RCC 7860 (cell line): ENCODE measurements at regions not wholly inside any gene's neighbourhood (a gene's known extent, or its start where the extent isn't known, plus 50 kb on each side); places are given as distances from the start of the nearest gene placed in this dataset.
"Not testable (repeated sequence)": the region's sequence is repeated elsewhere in the genome, so short reads cannot be mapped to it uniquely, and the experiment has no call there.

Source experiments
- DNase-seq: peaks from one replicate; pipeline ENCODE4 v3.0.0-alpha.2; 2015; ENCODE audit warnings: low spot score
- FAIRE-seq: peaks from 2 replicates; lab custom pipeline; 2012; peaks lifted over from hg19 to GRCh38; lab: Jason Lieb, UNC

DNA sequence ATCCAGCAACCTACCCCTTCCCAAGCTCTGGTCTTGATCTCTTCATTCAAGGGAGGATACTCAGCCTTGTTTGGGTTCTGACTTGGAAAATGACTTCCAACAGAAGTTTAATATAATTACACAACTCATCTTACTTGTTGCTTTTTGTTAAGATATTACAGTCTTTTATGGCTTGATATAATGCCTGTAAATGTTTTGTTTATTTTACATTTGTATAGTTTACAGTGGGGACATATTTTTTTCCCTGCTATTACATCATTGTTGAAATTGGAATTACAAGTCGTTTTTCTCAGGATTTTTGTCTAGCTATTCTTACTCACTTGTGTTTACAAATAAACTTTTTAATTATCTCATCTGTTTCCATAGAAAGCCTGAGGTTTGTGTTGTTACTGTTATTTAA is 436.0 kb downstream of the CNTNAP4 start:
- DNase-seq (no peak), FAIRE-seq (no peak)

DNA sequence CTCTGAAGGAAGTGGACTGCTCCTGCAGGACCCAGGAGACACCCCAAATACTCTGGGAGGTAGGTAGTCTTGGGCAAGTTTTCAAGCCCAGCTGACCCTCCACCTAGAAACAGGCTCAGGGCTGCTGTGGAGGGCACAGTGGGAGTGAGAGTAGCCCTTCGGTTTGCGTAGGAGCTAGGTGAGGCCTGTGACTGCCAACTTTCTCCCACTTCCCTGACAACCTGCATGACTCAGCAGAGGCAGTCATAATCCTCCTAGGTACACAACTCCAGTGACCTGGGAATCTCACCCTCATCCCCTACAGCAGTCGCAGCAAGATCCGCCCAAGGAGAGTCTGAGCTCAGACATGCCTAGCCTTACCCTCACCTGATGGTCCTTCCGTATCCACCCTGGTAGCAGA is 439.1 kb downstream of the CNTNAP4 start:
- FAIRE-seq, DNase-seq: not testable (repeated sequence)

DNA sequence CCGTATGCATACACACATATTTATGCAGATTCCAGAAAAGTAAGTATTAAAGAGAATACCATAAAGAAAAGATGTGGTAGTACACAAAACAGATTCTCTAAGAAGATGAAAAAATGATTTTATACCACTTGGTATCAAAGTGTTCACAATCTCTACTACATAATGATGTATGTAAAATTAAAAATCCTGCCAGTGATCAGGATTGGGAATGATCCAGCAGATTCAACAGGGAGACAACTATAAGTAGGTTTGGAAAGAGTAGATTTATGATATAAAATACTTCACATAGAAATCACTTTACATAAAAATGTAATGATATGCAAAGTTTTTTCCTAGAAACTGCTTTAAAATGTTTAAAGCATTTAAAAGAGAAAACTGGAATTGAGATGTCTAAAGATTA is 447.0 kb downstream of the CNTNAP4 start:
- FAIRE-seq, result no peak
- no peak for DNase-seq

DNA sequence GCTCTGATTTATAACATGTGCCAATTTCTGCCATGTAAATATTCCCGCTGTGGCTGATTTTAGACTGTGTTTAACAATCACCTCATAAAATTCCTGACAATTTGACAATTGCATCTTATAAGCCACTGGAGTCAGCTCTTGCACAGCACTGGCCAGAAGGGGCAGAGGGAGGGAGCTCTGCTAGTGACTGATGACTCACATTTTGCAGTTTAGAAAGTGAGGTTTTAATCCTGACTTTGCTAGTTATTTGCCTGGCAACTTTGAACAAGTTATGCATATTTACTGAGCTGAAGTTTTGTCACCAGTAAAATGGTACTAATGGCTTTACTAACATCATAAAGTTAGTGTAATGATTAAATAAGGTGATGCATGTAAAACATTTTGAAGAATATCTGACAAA is 452.3 kb downstream of the CNTNAP4 start:
- no peak for FAIRE-seq
- DNase-seq, result no peak

DNA sequence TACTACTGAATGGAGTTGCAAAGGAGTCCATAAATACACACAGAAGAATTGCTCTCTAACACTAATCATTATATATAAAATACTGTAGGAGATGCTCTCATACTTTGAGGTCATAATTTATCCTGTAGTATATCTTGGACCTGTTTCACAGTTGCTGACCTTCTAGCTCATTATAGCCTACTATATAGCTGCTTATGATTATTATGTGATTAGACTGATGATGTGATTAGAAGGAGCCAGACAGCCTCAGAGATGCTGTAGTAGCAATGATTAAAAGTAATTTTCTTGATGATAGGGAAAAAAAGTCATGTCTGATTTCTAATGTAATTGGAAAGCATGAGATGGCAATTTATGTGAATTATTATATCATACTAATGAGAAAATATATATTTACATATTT is 455.7 kb downstream of the CNTNAP4 start:
- no peak for DNase-seq
- no peak for FAIRE-seq

DNA sequence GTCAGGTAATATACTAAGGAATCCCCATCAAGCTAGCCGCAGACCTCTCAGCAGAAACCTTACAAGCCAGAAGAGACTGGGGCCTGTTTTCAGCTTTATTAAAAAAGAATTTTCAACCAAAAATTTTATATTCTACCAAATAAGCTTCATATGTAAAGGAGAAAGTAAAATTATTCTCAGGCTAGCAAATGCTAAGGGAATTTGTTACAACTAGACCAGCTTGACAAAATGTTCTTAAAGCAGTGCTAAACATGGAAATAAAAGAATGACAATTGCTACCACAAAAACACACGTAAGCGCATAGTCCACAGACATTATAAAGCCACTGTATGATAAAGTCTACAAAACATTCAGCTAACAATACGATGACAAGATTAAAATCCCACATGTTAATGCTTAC is 449.4 kb upstream of the MON1B start:
- no peak for FAIRE-seq

DNA sequence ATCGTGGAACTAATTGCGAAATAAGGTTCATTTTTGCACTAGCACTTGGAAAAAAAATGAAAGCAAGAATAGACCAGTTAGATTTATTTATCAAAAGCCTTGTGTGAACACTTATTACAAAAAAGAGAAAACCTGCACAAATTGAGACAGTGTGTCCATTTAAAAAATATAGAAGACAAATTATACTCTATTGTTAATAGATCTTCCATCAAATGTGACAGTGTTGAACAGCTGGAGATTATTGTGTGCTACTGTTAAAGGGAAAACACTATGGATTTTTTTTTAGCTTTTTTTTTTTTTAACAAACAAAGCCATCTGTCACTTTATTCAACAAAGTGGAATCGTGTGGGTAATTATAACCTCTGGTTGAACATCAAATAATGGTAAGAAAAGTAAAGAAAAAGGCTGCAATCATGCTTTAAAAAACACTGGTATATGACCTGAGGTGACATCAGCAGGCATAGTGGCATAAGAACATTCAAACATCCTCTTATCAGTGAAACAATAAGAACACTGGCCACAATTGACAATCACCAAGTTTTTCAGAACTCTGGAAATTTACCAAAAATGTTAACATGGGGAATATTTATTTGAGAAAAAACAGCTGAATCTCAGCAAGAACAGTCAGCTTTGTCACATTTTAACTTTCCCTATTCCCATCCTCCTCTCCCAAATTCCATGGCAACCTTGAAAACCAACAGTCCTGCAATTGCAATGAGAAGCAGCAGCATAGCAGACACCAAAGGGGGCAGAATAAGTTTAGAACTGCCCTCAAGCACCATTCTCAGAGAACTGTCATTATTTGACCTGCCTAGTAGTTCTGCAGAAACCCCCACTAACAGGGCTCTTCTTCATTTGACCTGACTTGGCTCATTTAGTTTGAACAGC is 442.3 kb upstream of the MON1B start:
- no peak for DNase-seq
- FAIRE-seq, result no peak

More for the DNA sequence above, 449.4 kb upstream of the MON1B start:
- no peak for DNase-seq

DNA sequence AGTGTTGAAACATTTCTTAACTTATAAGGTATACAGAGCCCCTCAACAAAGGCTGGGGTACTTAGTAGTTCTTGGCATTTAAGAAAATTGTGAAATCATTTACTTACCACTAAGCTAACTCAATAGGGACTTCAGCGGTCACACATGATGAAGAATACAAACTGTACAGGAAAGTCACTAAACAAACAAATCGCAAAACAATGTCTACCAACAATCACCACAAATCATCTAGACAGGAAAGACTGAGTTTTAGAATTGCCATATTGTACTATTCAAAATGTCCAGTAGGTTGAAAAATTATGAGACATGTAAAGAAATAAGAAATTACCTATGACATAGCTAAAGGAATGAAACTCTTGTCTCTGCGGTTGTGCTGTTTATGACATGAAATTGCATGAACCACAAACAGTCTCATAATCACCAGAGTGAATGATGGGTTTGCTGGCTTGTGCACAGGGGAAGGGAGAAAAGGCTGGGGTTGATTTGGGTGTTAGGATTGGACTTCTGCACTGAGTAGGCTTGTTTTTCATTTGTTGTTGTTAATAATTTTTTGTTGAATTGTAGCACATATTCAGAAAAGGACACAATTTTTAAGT is 441.1 kb upstream of the MON1B start:
- DNase-seq (no peak), FAIRE-seq (no peak)

DNA sequence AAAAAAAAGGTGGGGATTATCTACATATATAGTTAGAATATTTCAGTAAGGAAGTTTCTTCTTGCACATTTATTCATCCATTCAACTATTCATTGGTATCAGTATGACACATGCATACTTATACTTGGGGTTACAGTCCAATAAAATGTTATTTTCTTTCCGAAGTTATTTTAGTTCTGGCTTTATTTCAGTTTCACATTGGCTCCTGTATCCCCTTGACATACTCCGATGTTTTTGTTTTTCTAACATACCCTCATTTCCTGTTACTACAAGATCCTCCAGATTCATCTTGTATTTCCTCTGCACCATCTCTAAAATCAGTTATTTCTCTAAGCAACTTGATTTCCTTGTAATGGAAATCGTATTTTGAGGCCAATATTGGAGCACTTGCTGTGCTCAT is 435.5 kb upstream of the MON1B start:
- FAIRE-seq (no peak), DNase-seq (no peak)

DNA sequence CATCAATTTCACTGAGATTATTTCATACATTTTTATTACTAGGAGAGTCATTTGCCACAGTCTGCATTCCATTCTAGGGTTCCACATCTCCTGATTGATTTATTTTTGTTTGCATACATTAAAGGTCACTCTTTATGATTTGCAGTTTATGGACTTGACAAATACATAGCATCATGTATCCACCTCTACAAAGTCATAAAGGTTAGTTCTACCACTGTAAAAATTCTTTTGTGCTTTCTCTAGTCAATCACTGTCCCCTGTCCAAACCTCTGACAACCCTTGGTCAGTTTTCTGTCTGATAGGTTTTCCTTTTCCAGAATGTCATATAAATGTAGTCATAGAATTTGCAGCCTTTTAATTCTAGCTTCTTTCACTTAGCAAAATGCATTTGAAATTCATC is 434.6 kb upstream of the MON1B start:
- FAIRE-seq (no peak), DNase-seq (no peak)

DNA sequence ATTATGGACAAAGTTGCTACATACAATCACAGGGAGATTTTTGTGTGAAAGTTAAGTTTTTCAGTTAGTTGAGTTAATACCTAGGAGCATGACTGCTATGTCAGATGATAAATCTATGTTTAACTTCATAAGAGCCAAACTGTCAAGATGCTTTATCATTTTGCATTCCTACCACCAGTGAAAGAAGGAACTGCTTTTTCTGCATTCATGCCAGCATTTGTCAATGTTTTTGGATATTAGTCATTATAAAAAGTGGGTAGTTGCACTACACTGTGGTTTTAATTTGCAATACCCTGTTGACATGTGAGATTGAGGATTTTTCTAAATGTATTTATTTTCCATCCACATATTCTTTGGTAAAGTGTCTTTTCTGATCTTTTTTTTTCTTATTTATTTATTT is 434.0 kb upstream of the MON1B start:
- DNase-seq (no peak), FAIRE-seq (no peak)

DNA sequence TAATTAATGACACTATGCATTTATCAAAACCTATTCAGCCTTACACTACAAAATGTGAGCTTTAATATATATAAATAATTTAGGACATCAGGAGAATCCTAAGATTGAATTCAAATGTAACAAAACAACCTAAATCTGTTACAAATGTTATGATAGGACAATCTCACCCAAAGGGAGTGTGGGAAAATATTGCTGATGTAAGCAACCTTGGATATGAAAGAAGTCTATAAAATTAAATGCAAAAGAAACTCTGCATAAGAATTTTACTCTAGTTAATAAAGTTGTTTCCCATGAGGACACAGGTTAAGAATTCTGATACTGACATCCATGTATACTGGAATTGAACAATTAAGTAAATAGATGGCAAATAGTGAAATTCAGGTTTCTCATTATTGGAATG is 424.5 kb upstream of the MON1B start:
- no peak for FAIRE-seq
- no peak for DNase-seq

DNA sequence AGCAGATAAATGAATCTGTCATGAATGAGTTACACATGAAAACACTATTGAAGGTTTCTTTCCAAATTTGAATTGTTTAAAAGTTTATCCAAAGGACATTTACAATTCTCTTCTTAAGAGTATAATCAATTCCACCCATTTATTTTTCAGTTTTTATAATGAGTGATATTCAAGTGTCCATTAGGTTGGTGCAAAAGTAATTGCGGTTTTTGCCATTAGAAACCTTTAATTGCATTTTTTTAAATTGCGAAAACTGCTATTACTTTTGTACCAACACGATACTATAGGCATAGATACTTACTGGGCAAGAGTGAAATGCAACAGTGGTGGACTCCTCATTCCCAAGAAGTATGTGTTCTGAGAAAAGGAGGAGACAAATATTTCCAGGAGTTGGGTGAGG is 422.7 kb upstream of the MON1B start:
- FAIRE-seq, result no peak
- no peak for DNase-seq

DNA sequence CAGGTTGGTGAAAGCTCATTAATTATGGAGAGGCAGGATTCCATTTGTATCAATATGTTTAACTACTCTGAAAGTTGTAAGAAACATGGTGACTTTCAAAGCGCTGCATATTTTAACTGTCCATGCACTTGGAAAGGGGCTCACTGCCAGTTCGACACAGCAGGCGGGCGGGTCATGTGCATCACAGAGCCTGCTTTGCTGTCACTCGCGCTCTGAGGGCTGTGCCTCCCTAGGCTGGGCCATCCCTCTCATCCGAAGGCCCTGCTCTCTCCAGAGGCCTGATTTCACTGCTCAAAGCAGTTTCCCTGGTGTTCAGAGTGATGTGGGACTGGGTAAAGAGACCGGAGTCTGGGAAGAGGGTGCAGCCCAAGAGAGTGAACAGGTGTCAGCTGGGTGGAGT is 422.0 kb upstream of the MON1B start:
- FAIRE-seq, result no peak
- no peak for DNase-seq

DNA sequence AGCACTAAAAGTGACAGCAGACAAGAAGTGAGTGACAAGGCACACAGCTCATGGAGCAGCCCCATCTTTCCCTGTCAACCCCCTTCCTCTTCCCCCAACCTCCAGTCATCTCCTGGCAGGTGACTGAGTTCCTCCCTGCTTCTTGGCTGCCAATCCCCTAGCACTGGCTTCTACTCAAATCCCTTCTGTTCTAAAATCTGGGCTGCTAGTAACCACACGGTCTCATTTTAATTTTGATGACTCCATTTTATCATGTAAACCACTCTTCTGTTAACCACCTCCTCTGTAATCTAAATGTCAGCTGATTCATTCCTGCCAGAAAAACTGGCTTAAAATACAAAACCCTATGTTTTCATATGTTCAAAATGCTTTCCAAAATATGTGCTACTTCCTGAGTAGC is 419.8 kb upstream of the MON1B start:
- FAIRE-seq (no peak), DNase-seq (no peak)

DNA sequence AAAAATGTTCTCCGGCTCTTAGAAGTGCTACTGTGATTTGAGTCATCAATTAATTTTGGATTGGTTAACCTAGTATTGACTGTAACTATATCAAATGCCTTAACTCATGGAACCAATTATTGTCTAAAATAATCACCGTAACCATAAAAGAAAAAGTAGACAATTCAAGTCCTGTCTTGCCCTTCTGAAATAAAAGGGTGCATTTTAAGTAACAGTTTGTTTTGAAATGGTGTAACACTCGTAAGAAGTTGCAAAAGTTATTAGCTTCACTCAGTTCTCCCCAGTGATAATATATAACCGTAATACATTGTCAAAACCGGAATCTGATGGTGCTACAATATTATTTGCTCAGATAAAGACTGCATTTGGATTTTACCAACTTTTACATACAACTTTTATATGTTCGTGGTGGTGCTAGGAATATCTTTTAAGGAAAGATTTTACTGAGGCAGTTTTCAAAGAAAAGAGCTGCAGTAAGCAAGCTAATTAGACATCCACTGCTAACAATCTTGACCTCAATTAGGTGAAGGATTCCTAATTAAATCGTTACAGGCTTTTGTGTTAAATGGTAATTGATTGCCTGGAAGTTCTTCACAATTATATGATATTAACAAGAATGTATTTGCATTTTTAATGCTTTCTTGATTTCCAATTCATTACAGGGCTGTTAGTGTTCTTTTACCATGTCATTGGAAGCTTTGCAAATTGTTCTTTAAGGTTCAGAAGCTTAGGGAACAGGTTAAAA is 413.1 kb upstream of the MON1B start:
- FAIRE-seq (no peak), DNase-seq (no peak)

DNA sequence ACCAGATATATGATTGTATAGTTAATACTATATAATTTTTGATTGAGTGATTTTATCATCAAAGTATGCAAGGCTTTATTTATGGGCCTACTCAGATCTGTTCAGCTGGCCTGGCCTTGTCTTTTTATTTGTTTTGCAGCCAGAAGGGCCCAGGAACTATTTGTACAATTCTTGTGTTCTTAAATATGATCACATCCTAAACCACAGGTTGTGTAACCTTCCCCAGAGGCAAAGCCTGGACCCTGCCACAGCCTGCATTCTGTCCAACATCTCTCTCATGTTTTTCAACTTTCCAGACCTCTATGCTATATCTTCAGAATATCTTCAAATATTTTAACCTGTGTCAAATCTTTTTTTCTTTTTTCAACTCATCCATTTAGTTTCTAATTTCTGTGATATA is 410.4 kb upstream of the MON1B start:
- DNase-seq, result no peak
- FAIRE-seq, result no peak

DNA sequence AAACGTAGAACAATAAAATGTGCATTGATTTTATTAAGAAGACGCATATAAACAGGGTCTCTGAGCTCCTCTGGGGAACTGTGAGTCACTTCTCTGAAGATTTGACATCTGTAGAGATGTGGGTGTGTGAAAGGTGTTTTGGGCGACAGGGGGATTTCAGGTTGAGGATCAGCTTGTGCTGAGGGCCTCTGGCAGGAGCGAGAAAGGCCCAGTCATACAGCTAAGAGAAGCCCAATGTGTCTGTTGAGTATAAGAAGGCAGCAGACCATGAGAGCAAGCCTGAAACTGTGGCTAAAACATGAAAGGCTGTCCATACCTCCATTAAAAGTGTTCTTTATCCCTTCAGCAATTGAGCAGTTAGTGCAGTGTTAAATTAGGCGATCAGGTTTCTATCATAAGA is 406.5 kb upstream of the MON1B start:
- DNase-seq (no peak), FAIRE-seq (no peak)

DNA sequence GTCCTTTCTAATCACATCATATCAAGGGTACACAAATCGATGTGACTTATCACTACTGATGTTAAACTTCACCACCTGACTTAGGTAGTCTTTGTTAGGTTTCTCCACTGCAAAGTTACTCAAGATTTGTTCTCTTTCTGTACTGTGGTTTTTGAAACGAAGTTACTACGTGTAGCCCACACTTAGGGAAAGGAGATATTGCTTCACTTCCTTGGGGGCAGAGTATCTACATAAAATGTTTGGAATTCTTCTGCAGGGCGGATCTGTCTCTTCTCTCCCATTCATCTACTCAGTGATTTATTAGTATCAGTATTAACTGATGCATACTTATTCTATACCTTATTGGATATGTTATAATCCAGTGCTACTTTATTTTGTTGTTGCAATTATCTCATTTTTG is 403.6 kb upstream of the MON1B start:
- FAIRE-seq, result no peak
- DNase-seq, result no peak

DNA sequence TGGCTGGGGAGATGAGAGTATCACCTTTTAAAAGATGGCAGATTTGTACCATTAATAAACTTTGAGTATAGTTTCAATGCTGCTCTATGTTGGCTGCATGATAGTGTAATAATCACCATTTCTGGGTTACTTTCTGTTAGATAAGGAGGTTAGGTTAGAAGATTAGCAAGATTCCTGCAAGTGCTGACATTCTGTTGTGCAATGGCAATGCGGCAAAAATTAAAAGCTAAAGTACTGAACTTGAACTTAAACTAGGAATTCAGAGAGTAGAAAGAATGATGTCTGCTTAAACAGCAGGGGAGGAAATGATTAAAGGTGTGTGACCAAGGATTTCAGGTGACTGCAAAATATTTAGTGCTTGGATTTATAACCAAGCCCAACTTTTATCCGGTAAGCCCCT is 399.8 kb upstream of the MON1B start:
- FAIRE-seq (no peak), DNase-seq (no peak)

DNA sequence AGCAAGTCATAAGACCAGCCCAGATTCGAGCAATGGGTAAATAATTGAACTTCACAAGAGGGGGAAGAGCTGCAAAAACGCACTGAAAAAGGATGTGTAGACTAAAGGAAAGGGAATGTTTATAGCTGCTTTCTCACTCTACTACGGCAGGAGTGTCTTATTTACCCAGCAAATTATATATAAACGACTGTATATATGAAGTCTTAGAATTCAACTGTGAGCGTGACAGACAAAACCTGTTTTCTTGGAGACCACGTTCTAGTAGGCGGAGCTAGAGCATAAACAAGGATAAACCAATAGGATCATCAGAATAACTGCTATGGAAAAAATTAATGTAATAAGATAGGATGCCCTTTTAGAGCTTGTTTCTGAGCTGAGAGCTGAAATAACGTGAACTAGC is 394.6 kb upstream of the MON1B start:
- DNase-seq (no peak), FAIRE-seq (no peak)

DNA sequence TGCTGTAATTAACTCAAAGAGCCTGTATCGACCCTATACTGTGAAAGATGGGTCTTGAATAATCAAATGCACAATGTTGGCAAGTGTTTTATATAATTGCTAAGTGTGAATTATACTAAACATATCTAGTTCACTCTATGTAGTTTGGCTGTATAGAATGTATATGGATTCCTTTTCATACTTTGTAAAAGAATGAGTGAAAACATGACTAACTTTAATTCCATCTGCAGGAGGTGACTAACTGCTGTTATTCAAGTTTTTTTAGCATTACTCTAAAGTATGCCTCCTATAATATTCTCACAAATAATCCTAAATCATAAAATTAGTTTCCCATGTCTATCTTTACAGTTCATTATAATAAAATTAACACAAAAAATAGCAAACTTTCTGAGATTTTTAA is 394.0 kb upstream of the MON1B start:
- DNase-seq (no peak), FAIRE-seq (no peak)
